NCI-H2171 treated with DMSO at 0.1 percent for 48 hours (cell line): ENCODE measurements at regions not wholly inside any gene's neighbourhood (a gene's known extent, or its start where the extent isn't known, plus 50 kb on each side); places are given as distances from the start of the nearest gene placed in this dataset.
"Not testable (repeated sequence)": the region's sequence is repeated elsewhere in the genome, so short reads cannot be mapped to it uniquely, and the experiment has no call there.

ENCODE experiments used
- DNase-seq: peaks from one replicate; lab custom pipeline; 2025; lab: John Stamatoyannopoulos, UW

DNA sequence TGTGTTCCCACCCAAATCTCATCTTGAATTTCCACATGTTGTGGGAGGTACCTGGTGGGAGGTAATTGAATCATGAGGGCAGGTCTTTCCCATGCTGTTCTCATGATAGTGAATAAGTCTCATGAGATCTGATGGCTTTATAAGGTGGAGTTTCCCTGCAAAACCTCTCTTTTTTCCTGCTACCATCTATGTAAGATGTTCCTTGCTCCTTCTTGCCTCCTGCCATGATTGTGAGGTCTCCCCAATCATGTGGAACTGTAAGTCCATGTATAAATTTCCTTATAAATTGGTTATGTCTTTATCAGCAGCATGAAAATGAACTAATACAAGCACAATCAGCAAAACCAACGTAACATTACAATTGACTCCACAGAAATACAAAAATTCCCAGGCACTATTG lies 814.8 kb upstream of the CITED2 start:
- DNase-seq = not testable (repeated sequence)

DNA sequence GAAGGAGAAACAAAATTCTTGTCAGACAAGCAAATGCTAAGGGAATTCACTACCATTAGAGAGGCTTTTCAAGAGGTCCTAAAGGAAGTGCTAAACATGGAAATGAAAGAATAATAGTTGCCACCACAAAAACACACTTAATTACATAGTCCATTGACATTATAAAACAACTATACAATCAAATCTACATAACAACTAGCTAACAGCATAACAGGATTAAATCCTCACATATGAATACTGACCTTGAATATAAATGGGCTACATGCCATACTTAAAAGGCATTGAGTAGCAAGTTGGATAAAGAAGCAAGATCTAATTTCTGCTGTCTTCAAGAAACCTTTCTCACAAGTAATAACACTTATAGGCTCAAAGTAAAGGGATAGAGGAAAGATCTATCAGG lies 811.5 kb upstream of the CITED2 start:
- DNase-seq = no peak

DNA sequence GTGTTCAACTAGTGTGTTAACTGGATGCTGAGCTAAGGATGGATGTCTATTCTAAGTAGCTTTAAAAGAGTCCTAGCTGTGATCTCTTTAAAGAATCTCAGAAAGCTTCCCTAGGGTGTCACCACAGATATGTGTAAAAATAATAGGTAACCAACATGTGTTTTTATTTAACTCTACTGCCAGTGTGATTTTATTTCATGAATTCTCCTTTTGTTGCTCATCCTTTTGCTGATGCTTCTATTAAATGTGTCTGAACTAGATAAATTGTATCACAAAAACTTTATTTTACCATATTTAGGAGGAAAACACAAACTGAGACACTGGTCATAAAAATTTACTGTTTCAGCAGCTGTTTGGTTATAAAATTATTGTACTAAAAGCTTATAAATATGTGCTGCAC lies 809.4 kb upstream of the CITED2 start:
- DNase-seq = no peak

DNA sequence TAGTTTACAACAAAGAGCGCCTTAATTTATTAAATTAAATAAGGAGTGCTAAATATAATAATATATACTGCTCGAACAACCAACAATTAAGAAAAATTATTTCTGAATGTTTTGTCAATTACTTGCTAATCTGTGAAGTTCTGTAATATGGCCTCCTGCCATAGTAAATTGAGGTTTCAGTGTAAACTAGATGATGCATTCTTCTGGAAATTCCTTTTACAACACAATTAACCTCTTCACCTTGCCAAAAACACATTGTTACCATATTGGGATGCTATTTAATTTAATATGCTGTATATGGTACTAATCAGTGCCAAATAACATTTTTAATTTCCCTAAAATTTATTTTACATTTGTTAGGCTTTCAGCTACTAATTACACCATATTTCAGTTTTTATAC lies 808.4 kb upstream of the CITED2 start:
- DNase-seq = no peak

DNA sequence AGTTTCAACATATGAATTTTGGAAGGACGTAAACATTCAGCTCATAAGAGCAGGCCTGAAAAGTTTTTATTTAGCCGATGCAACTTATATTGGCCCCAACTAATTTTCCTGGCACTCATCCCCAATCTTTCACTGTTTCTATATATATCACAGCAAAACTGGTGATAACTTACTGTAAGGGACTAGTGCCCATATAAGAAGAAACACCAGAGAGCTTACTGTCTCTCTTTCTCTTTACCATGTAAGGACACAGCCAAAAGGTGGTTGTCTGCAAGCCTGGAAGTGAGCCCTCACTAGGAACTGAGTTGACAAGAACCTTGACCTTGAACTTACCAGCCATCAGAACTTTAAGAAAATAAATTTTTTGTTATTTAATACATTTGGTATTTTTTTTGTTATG lies 807.4 kb upstream of the CITED2 start:
- DNase-seq = no peak

DNA sequence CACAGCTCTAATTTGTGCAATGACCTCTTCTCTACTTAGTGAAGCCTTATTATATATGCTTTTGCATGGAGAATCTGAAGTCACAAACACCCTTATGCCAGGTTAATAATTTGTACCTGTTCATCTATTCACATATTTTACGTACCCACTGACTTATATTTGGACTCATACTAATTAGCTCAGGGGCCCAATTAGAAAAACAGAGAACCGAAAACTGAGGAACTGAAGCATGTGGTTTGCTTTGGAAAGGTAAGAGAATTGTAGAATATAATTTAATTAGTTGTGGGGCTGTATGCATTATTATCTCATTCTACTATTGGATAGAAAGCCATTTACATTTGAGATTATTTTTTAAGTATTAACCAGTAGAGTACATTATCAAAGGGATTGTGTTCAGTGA lies 805.9 kb upstream of the CITED2 start:
- no peak for DNase-seq

DNA sequence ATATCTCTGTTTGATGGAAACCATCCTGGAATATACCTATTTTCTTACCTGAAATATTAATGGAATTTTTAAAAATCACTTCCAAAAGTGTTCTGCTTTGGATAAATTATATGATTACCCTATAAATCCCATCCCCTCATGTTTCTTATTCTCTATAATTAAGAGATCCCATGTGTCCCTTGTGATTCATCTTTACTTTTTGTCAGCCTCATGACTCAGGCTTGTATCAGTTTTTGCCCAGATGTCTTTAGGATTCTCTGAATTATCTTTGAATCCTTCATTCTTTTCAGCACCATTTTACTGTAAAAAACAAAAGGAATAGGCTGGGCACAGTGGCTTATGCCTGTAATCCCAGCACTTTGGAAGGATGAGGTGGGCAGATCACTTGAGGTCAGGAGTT lies 804.5 kb upstream of the CITED2 start:
- no peak for DNase-seq

DNA sequence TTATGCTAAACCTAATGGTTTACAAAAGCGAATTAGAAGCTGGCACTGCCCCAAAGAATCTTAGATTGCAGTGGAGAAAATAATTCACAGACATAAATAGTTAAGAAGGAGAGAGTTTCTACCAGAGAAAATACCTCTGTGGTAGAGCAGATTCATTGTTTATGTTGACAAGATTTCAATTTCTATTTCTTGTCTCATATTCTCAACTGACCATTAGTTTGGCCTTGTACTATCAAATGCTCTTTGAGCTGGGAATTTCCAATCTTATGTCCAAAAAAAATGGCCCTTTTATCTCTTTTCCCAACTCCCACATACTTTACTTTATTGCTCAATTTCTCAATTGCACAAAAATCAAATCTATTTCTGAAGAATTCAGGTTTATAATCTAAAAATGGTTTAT lies 804.1 kb upstream of the CITED2 start:
- no peak for DNase-seq

DNA sequence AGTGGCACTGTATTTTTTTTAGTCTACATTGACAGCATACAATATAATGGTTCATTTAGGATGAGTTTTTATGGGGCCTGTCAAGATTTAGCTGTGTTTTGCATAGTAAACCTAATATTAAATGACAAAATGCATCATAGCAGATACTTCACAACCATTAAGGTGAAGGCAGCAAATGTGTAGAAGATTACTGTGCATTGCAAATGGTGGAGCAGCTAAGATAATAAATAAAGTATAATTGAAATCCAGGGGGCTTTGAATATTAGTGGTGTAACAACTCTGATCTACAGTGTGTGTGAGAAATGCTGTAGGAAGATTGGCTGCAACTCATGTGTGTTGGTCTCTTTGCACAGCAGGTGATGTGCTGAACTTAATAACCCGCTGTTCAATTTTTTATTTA lies 801.9 kb upstream of the CITED2 start:
- DNase-seq = no peak

DNA sequence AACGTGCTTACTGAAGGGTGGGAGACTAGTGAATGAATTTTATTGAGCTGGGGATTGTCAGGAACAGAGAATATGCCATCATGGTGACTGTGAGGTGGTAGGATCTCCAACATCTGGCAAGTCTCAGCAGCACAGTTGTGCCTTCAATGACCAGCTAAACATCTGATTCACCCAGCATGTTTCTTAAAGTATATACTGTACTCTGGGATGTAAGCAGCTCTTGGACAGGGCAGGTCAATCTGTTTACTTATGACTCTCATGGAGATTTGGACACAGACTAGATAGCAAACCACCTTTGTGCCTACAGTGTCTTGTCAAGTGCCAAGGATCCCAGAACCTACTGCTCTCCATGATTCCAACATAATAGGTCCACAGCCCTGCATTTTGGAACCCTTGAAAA lies 801.0 kb upstream of the CITED2 start:
- DNase-seq = no peak

DNA sequence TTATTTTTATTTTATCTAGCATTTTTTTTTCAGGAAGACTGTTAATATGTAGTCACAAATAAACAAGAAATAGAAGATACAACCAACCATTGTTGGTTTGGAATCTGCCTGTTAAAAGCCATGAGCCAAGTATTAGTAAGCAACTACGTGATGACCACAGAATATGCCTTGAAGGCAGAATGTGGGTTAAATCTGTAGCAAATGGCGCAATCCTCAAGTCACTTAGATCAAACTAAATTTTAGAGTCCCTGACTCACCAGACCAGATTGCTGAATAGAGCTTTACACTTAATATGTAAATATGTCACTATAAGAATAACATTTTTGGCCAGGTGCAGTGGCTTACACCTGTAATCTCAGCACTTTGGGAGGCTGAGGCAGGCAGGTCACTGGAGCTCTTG lies 800.1 kb upstream of the CITED2 start:
- no peak for DNase-seq

DNA sequence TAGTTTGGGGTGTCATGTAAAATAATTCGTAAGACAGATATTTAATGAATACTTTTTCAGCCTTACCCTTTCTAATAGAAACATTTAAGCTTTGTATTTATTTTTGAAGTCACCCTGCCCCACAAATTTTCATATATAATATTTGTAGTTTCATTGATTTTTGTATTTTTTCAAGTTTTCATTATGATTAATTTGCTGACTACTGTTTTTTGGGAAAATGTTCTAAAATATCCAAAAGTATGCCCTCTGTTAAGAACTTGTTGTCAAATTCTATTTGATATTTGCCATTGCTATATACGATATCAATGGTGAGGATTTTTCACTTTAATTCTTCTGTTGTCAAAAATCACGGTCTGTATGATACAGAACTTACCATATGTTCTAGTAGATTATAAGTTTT lies 793.9 kb upstream of the CITED2 start:
- no peak for DNase-seq

DNA sequence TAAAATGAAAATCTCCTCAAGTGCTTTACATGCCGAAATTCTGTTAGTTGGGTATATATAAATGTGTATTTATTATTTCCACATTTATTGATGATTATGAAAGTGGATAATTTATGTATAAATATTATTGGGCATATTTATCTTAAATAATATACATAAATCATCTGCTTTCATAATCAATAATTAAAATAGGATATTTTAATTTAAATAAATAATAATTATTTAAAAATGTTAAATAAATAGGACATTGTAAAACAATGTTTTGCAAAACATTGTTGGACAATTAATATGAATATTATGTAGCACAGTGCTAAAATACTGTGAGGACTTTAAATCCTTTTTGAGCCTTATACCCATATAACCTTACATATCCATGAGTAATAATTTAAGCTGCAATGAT lies 786.5 kb upstream of the CITED2 start:
- no peak for DNase-seq

DNA sequence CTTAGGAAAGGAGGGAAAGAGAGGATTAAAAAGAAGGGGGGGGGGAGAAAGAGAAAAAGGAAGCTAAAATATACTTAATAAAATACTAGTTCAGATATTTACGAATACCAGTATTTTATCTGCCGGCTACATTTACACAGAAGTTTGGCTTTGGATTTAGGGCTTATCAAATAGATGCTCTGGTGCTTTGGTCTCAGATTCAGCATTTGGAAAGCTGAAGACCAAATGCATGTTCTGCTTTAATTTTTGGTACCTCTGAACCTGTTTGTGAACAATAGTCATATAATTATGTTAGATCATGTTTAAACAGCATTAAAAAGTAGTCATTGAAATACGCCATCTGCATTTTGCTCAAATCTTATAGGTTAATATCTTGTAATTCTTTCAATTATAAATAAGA lies 786.0 kb upstream of the CITED2 start:
- no peak for DNase-seq

DNA sequence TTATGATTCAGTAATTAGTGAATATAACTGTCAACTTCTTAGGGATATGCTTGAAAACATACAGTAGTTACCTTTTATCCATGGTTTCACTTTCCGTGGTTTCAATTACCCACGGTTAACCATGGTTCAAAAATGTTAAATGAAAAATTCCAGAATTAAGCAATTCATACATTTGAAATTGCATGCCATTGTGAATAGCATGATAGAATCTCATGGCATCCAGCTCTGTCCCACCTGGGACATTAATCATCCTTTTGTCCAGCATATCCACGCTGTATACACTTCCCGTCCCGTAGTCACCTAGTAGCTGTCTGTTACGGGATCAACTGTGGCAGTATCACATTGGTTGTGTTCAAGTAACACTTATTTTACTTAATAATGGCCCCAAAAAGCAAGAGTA lies 781.7 kb upstream of the CITED2 start:
- DNase-seq = no peak

DNA sequence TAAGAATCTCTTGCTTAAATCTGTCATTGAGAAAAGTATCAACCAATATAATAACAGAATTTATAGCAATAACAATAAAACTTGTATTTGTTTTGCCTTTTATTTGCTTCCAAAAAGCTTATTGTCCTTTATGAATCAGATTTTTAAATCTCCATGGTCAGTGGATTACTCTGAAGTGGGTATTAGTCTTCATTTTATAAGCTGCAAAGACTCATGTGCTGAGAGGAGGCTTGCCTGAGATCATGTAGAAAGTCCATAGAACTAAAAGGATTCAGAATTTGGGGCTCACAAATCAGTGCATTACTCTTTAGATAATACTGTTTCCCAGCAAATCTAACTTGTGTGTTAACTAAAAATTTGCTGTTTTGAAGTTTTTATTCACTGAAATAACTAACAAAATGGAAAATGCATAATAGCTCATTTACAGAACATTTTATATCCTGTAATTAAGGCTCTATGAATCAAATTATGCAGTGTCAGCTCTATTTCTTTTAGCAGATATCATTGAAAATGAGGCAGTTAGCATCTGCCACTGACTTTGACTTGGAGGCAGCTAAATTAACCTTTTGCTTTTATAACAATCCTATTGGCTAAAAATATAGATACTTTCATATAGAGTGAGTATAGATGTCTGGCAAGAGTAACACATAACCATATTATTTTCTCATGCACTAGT lies 781.1 kb upstream of the CITED2 start:
- no peak for DNase-seq

DNA sequence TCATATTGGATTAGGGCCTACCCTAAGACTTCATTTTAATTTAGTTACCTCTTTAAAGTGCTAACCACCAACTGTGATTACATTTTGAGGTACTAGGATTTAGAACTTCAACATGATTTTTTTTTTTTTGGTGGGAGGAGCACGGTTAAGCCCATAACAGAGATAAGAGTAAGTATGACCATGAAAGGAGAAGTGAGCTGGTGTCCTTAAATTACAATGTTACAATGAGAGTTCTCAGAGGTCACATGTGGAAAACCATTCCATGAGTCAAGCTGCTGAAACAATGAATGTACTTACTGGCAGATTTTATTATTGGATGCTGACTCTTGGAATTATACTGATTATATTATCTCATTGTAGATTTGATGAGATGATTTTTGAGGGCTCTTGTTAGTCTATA lies 779.3 kb upstream of the CITED2 start:
- DNase-seq = no peak

DNA sequence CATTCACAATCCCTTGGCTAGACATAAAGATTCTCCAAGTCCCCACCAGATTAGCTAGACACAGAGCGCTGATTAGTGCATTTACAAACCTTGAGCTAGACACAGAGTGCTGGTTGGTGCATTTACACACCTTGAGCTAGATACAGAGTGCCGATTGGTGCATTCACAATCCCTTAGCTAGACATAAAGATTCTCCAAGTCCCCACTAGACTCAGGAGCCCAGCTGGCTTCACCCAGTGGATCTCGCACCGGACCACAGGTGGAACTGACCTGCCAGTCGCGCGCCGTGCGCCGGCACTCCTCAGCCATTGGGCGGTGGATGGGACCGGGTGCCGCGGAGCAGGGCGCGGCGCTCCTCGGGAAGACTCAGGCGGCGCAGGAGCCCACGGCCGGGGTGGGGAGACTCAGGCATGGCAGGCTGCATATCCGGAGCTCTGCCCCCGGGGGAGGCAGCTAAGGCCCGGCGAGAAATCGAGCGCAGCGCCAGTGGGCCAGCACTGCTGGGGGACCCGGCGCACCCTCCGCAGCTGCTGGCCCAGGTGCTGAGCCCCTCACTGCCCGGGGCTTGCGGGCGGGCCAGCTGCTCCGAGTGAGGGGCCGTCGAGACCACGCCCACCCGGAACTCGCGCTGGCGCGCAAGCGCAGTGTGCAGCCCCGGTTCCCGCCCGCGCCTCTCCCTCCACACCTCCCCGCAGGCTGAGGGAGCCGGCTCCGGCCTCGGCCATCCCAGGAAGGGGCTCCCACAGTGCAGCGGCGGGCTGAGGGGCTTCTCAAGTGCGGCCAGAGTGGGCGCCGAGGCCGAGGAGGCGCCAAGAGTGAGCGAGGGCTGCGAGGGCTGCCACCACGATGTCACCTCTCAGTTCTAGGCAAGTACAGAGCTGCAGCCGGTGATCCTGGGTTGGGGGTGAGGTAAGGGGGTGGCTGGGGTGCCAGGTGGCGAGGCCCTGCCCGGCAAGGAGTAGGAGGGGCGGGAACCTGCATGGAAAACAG lies 773.7 kb upstream of the CITED2 start:
- not testable (repeated sequence) for DNase-seq

DNA sequence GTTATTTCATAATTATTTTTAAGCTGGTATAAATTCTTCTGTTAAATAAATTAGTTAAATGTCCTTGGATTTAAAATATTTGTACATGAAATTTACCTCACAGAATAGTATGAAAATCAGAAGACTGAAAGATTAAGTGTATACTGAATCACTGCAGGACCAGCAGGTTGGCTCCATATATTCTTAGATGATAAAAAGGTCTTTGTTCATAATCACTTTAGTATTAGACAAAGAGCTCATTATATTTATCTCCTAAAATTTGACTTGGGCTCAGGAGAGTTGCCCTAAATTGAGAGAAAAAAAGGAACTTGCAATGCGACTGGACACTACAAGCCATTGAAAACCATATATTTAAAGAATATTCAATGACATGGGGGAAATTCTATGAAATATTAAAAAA lies 766.4 kb upstream of the CITED2 start:
- DNase-seq = no peak

DNA sequence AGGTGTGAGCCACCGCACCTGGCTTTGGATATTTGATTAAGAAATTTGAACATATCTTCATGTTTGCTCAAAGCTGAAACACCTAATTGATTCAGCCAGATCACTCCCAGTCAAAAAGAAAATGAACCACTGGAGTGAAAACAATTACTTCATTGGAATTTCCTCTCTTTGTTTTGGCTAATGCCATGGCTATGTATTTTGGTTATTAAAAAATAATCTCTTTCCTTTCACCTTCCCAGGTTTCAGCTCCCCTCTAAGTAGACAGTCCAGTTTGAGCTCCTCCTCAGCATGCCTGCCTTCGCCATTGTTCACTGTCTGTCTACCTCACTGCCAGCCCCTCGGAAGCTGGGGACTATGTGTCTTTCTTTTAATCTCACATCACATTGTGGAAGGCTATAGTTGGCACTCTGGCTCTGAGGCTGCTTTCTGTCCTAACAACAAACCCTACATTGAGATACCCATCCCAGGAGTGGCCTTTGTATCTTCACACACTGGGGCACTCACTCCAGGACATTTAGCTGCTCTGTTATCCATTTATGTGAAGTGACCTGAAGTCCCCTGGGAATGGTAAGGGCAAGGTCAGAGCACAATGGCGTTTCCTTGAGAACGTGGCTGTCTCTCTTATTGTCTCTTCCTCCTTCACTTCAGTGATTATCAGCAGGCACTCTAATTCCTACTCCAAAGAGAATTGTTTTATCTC lies 764.0 kb upstream of the CITED2 start:
- DNase-seq = no peak

DNA sequence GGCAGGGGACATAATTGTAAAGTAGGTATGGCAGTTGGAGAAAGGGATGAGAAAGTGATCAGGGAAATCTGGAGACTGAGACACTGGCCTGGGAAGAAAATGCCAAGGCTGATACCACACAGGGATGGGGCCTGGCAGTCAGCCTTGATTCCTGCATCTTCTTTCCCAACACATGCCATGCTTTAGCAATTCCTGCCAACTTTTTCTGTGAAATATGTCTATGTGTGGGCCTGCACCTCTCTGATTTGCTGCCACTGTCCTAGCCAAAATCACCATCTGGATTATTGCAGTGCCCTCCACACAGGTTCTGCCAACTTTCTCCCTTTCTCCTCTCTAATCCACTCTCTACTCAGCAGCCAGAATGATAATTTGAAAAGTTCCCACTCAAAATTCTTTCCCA lies 759.8 kb upstream of the CITED2 start:
- no peak for DNase-seq

DNA sequence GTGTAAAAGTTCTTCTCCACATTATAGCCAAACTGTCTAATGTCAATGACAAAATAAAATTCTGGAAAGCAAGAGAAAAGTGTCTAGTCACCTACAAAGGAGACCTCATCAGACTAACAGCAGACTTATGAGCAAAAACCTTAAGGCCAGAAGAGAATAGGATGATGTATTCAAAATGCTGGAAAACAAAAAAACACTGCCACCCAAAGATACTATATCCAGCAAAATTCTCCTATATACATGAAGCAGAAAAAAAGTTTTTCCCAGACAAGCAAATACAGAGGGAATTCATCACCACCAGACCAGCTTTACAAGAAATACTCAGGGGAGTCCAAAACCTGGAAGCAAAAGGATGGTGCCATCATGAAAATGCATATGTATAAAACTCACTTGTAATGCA lies 755.6 kb upstream of the CITED2 start:
- no peak for DNase-seq

DNA sequence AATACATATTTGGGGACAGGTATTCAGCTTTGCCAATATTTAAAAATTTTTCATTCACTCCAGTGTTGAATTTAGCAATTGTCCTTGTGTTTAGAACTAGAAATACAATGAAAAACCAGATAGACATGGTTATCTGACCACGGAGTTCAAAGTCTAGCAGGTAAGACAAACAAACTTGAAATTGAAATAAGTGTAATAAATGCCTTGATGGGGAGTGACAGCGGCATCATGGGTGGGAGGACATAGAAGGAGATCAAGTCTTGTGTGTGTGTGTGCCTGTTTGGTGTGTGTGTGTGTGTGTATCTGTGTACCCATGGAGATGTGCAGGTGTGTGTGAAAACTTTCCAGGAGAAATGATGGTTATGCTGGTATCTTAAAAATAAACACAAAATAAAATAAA lies 750.0 kb upstream of the CITED2 start:
- no peak for DNase-seq
